CD4-positive, alpha-beta T cell (primary cell): ENCODE measurements at regions not wholly inside any gene's neighbourhood (a gene's known extent, or its start where the extent isn't known, plus 50 kb on each side); places are given as distances from the start of the nearest gene placed in this dataset.

Experiments used
- ATAC-seq: fragments of 200-7000 bp; cut with Tn5 transposase; one replicate; pipeline ENCODE4 v1.10.0; 2022; ENCODE audit warnings: mild to moderate bottlenecking; ENCODE audit not compliant: poor library complexity
- CTCF ChIA-PET: fragments of 350-600 bp; sonication (Branson Sonifier 250); formaldehyde crosslinking; loops from one replicate; lab custom pipeline; 2021; ENCODE audit warnings: antibody characterized with exemption, inconsistent platforms; lab: Charles Lee
- POLR2A ChIA-PET: fragments of 350-600 bp; sonication (Branson Sonifier 250); formaldehyde crosslinking; loops from one replicate; lab custom pipeline; 2021; ENCODE audit warnings: antibody characterized with exemption, inconsistent platforms; lab: Charles Lee
- DNase-seq, 14 experiments: peaks; one replicate each; pipeline ENCODE4 v3.0.0-alpha.2; 2013 to 2020; ENCODE audit warnings: mixed read lengths in 2 of 14
- H3K27ac ChIP-seq, 2 donors: one replicate each; pipeline versions ENCODE4 v1.5.1 to v1.7.0; 2013; ENCODE audit warnings: low read length in 2 of 2, low read depth in 1 of 2, mild to moderate bottlenecking in 1 of 2
- H3K27me3 ChIP-seq, 2 experiments: 1 replicate in 1 of 2; 2 replicates in 1 of 2; pipeline versions ENCODE4 v1.6.1 to v1.7.0; 2013; ENCODE audit warnings: low read length in 2 of 2, control low read depth in 1 of 2, mild to moderate bottlenecking in 1 of 2, moderate library complexity in 1 of 2; ENCODE audit not compliant: insufficient read depth in 2 of 2, control insufficient read depth in 1 of 2
- H3K36me3 ChIP-seq: one replicate; pipeline ENCODE4 v1.6.1; 2013; ENCODE audit warnings: low read length, control low read depth; ENCODE audit not compliant: insufficient read depth
- H3K4me1 ChIP-seq: one replicate; pipeline ENCODE4 v1.6.1; 2013; ENCODE audit warnings: low read length, control low read depth; ENCODE audit not compliant: insufficient read depth
- H3K4me3 ChIP-seq: one replicate; pipeline ENCODE4 v1.5.1; 2013; ENCODE audit warnings: mild to moderate bottlenecking, low read length, moderate library complexity
- H3K9me3 ChIP-seq, 2 experiments: 1 replicate in 1 of 2; 2 replicates in 1 of 2; pipeline versions ENCODE4 v1.6.1 to v1.7.0; 2013; ENCODE audit warnings: low read length in 2 of 2, mild to moderate bottlenecking in 2 of 2, control low read depth in 1 of 2, moderate library complexity in 1 of 2; ENCODE audit not compliant: control insufficient read depth in 1 of 2, insufficient read depth in 1 of 2
- H3K27ac Mint-ChIP-seq: one replicate; pipeline ENCODE4 v1.8.0; 2020; ENCODE audit warnings: mixed read lengths
- H3K27me3 Mint-ChIP-seq: one replicate; pipeline ENCODE4 v1.8.0; 2021; ENCODE audit warnings: mixed read lengths
- H3K36me3 Mint-ChIP-seq: one replicate; pipeline ENCODE4 v1.8.0; 2021; ENCODE audit warnings: low read depth, mixed read lengths
- H3K4me1 Mint-ChIP-seq: one replicate; pipeline ENCODE4 v1.8.0; 2021; ENCODE audit warnings: low read depth, mixed read lengths
- H3K4me3 Mint-ChIP-seq: one replicate; pipeline ENCODE4 v1.8.0; 2020; ENCODE audit warnings: mild to moderate bottlenecking, mixed read lengths
- H3K9me3 Mint-ChIP-seq: one replicate; pipeline ENCODE4 v1.8.0; 2020; ENCODE audit warnings: mixed read lengths
- CTCF ChIP-seq: fragments of 200-600 bp; IDR thresholded peaks from one replicate; pipeline ENCODE4 v1.8.0; 2022; ENCODE audit warnings: antibody characterized with exemption, mild to moderate bottlenecking
- intact Hi-C, 2 experiments: fragments of 100-400 bp; cut with DNase I in 1 of 2; cut with micrococcal nuclease in 1 of 2; formaldehyde crosslinking; loops; one replicate each; pipeline versions ENCODE4 v1.15.1 to v1.9.0; 2023 to 2025; cut with DNase I, micrococcal nuclease

GRCh38 chr4:137998666-137999429 is 243.3 kb downstream of the SLC7A11 start:
- Histone ChIP-seq H3K27ac (no peak overlapping the region), H3K4me3 (no peak overlapping the region), H3K4me1 (no peaks in the 10 kb centered on the region), H3K36me3 (no peaks in the 10 kb centered on the region), H3K9me3 (no peaks in the 10 kb centered on the region), H3K27me3 (no peaks in the 10 kb centered on the region)
- ATAC-seq (no peak), DNase-seq (no peak)
- Mint-ChIP-seq H3K4me1 (no peaks in the 10 kb centered on the region), H3K36me3 (no peaks in the 10 kb centered on the region), H3K4me3 (no peak overlapping the region), H3K9me3 (no peaks in the 10 kb centered on the region), H3K27ac (no peak overlapping the region), H3K27me3 (no peaks in the 10 kb centered on the region)
- TF ChIP-seq CTCF = no peak
- ChIA-PET CTCF (no interaction called here), POLR2A (no interaction called here)
- intact Hi-C loops = no loop called here

GRCh38 chr4:137997496-137997895 is 244.7 kb downstream of the SLC7A11 start:
- Mint-ChIP-seq H3K9me3 (peaks cover 3% of the 10 kb centered on the region), H3K36me3 (no peaks in the 10 kb centered on the region)

GRCh38 chr4:137994853-137995252 is 247.3 kb downstream of the SLC7A11 start:
- no peak for ATAC-seq
- no peak for TF ChIP-seq CTCF
- ChIA-PET CTCF (no interaction called here), POLR2A (no interaction called here)
- no peaks in the 10 kb centered on the region for H3K9me3 ChIP-seq
- Mint-ChIP-seq H3K36me3 (no peaks in the 10 kb centered on the region), H3K4me3 (no peak overlapping the region), H3K27me3 (no peaks in the 10 kb centered on the region), H3K9me3 (peaks cover 3% of the 10 kb centered on the region), H3K4me1 (no peaks in the 10 kb centered on the region), H3K27ac (no peak overlapping the region)
- intact Hi-C loops = no loop called here
- no peak overlapping the region for H3K27ac ChIP-seq
- no peak for DNase-seq
- H3K4me3 ChIP-seq = no peak overlapping the region
- no peaks in the 10 kb centered on the region for H3K36me3 ChIP-seq
- no peaks in the 10 kb centered on the region for H3K27me3 ChIP-seq
- H3K4me1 ChIP-seq = no peaks in the 10 kb centered on the region

More at GRCh38 chr4:137997496-137997895, 244.7 kb downstream of the SLC7A11 start:
- ATAC-seq (no peak), DNase-seq (no peak)
- Histone ChIP-seq H3K27ac (no peak overlapping the region), H3K27me3 (no peaks in the 10 kb centered on the region), H3K9me3 (no peaks in the 10 kb centered on the region), H3K4me1 (no peaks in the 10 kb centered on the region), H3K36me3 (no peaks in the 10 kb centered on the region), H3K4me3 (no peak overlapping the region)
- ChIA-PET POLR2A (no interaction called here), CTCF (no interaction called here)
- H3K4me3 Mint-ChIP-seq = no peak overlapping the region
- intact Hi-C loops = no loop called here
- H3K4me1 Mint-ChIP-seq = no peaks in the 10 kb centered on the region
- no peaks in the 10 kb centered on the region for H3K27me3 Mint-ChIP-seq
- no peak for TF ChIP-seq CTCF
- H3K27ac Mint-ChIP-seq = no peak overlapping the region
